HG03175 (cell line): ENCODE measurements at regions not wholly inside any gene's neighbourhood (a gene's known extent, or its start where the extent isn't known, plus 50 kb on each side); places are given as distances from the start of the nearest gene placed in this dataset.

Experiments
- ATAC-seq: cut with Tn5 transposase; IDR thresholded peaks from one replicate; pipeline ENCODE4 v1.9.1; 2021; ENCODE audit warnings: mild to moderate bottlenecking, moderate library complexity; ENCODE audit not compliant: unreplicated experiment

DNA sequence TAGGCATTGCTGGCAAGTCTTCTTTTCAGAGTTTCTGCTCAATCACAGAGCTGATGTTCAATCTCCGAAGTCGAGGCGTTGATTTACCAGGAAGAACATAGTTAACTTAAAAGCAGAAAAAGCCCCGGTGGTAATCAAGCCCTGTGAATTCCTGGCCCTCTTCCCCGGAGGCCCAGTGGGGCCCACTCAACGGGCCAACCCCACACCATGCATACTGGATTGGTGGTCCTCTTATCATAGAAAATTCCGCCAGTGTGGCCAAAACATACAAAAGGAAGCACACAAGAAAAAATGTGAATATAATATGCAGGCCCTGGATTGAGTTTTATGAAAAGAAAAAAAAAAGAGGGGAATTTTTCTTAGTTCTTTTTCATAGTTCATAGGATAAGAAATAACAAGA is 873.0 kb upstream of the NR2F2 start:
- ATAC-seq, result no peak

DNA sequence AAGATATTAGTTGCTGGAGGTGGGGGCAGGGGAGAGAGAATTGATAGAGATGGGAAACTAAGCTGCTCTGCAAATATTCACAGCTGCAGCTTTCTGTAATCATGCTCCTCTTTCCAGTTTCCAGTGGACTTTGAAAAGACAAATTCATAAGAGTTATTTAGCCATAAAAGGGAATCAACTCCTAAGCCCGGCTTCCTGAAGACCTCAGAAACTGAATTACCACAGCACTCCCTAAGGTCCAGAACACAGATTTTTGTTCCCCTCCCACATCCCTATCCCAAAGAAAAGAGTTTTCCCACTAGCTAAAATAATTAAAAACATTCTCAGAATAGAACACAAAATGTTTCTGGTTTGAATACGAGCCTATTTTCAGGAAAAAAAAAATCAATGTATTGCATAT is 871.8 kb upstream of the NR2F2 start:
- no peak for ATAC-seq

DNA sequence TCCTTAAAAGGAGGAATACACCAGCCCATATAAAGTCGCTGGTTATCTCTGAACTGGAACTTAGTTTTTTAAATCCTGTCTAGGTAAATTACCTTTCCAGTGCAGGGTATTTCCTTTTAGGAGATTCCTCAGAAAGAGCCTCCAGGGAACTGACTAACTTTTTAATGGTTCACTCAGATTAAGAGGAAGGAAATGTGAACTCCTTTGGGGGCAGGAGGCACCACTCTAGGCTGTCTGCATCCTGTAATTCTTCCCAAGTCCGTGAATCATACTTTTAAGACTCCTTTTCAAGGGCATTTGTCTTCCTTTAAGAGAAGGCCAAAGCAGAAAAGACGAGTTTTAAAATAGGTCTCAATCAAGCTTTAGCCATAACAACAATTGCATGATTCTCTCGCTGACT is 871.2 kb upstream of the NR2F2 start:
- ATAC-seq, result no peak

DNA sequence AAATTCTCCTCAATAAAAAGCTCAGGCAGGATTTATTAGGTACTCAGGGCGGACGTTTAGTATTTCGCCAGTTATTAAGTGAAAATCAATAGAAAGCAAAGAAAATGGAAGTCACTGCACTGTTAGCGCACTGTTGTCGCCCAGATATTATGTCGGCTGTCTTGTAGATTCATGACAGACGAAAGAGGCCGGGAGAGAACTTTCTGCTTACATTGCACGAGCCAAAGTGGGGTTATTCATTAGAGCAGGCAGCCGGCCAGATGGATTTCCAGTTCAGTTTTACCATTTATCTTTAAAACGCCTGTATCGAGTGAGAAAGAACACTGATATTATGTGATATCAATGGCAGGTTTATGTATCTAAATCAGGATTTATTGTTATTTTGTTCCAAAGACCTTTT is 866.0 kb upstream of the NR2F2 start:
- ATAC-seq, result no peak

DNA sequence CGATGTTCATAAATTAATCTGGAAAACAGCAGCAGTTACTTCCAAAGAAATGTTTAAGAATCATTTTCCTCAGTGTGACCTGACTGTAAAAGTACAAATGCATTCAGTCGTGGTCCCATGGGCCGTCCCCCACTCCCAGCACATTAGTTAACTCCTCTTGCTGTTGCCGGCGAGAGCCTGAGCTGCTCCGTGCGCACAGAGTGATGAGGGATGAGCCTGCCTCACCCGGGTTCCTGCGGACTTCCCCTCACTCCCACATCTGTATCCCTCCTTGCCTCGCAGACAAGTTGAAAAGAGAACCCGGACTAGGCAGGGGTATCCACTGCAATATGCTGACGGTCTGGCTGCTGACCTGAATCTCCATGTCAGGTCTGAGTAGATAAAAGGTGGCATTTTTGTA is 861.7 kb upstream of the NR2F2 start:
- no peak for ATAC-seq

DNA sequence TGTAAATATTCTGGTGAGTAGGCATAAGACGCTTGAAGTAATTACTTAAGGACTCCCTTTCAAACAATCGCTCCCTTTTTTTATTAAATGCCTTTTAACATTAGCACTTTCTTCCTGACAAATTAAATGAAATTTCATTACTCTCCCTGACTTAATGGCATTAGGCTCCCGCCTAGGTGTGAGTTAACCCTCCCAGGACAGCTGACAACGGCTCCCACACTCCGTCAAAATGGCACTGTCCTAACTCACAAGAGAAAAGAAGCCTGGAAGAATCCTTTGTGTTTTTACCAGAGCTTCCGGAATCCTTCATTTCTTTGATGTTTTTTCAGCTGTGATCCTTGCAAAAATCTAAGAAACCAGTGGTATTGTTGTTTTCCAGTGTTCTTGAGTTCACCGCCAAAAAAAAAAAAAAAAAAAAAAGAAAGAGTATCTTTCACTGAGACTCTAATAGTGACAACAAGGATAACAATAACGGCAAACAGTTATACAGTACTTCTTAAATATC is 861.0 kb upstream of the NR2F2 start:
- no peak for ATAC-seq

DNA sequence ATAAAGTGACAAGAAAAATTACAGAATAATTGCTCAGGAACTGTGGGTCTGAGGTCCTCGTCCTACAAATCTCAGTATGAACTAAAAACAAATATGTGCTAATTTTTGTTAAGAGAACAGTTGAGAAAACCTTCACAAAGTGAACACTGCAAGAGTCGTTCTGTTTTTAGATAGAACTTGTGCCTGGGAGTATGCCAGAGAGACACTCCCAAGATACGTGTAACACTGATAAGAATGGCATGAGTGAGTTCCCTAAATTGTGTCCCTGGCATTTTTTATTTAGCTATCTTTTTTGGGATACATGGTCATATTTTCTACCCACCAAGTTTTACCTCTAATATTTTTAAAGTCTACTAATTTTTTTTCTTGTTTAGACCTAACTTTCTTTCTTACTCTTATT is 860.0 kb upstream of the NR2F2 start:
- no peak for ATAC-seq

DNA sequence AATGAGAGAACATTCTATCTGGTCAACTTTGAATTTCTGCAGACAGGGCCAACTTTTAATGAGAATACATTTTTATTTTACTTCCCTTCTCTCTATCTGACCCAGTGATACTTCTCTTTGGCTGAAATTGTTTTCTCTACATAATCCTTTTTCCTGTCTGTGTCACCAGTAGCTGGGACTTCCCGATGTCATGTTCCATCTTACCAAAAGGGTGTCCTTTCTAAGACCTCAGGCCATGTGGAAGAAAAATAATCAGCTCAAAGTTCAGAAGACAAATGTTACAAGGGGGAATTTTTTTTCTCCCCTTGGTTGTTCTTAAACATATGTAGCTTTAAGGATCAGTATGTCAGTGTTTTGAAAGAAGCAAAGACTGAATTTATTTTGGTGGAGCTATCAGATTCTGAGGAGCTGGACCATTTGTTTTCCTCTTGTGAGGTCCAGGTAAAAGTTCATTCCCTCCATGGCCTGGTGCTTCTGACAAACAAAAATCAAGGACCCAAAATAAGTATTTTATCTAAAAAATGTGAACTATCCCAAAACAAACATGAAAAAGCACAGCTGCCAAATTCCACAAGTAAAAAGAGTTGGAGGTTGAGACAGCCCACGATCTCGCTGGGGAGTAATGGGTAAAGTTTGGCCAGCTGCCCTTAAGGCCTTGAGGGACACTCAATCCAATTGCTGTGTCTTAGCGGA is 859.4 kb upstream of the NR2F2 start:
- no peak for ATAC-seq

DNA sequence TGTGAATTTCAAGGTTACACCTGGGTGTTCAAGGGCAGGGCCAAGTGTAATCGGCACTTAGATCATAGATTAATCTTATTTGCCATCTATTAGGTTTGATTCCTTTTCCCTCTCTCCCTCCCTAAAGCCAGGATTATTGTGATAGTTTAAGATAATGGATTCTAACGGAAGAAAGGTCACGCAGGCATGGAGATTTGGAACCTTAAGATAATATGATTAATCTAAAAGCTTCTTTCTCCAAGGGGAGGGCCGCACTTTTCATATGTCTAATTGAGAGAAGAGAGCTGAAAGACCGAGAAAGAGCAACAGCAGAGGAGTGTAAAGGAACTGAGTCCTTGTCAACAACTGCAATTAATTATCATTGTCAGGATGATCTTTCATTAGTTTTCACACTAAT is 858.8 kb upstream of the NR2F2 start:
- no peak for ATAC-seq

DNA sequence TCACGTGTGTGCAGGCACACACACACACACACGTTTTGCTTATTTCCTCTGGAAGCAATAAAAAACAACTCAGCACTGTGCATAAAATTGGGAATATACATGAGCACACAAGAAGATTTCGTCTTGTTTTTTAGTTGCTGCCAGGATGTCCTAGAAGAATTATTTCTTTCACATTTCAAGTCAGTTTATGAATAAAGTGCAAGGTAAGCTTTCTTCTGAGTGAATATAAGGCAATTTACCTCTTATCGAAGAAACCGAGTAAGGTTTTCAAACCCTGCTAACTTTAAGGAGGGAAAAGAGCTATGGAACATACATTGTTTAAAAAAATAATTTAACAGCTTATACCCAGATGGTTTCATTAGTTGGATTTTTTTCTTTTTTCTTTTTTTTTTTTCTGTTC is 855.4 kb upstream of the NR2F2 start:
- ATAC-seq, result no peak

DNA sequence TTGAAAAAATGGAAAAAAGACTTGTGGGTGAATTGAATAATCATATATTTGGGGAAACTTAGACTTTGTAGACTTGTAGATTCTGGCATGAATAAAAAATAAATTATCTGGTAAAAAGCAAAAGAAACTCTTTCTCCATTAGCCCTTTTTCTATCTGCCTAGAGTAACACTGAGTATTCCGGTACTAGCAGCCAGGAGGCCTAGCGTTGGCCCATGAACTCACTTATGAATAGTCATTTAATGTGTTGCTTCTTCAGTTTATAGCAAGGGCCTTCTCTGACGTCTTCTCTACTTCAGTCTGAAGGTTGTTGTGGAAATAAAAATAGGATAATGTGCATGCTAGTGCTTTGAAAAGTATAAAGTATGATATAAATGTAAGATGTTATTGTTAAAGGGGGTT is 851.2 kb upstream of the NR2F2 start:
- no peak for ATAC-seq

DNA sequence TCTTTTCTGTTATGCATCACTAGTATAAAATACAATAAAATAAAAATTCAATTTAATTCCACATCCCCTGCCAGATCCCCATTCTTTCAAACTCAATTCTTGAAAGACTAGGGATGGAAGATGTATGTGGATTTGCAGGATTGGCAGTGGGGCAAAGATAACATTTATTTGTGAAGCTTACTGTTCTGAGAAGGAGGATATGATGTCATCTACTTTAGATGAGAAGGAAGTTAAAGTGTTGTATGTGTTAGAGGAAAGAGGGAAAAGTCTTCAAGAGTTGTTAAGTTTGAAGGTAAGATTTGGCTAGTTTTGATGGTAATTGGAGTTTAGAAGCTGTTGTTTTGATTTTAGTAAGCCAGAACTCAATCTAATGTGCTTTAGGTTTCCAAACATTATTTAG is 845.1 kb upstream of the NR2F2 start:
- ATAC-seq, result no peak

DNA sequence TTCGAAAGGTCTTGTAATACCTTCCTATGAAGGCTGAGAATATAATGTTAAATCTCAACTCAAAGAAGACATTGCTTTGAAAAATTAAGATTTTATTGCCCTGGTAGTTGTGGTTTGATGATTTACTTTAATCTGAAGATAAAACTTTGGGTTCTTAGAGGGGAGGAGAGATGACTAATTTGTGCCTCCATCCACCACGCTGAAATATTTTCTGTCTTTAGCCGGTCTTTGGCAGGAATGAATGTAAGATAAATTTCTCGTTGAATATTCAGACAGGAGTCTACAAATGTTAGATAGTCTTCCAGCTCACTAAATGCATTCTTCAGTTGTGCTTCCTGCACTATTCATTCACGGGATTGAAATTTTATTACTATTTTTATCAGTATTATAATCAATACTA is 844.3 kb upstream of the NR2F2 start:
- no peak for ATAC-seq

DNA sequence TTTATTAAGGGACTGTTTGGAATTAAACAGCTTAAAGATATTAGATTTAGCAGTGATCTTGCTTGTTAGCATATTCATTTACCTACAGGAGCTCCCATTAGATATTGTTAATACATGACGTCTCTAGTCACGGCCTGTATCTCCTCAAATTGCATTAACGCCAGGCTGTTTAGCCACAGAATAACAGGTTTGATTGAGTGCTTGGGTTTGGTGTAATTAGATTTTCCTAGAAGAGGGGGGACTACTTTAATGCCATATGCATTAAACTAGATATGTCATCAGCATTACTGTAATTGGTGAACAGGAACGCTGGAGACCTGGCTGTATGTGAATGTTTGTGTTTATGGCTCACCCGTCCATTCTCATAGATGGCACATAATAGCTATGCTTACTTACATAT is 841.4 kb upstream of the NR2F2 start:
- no peak for ATAC-seq

DNA sequence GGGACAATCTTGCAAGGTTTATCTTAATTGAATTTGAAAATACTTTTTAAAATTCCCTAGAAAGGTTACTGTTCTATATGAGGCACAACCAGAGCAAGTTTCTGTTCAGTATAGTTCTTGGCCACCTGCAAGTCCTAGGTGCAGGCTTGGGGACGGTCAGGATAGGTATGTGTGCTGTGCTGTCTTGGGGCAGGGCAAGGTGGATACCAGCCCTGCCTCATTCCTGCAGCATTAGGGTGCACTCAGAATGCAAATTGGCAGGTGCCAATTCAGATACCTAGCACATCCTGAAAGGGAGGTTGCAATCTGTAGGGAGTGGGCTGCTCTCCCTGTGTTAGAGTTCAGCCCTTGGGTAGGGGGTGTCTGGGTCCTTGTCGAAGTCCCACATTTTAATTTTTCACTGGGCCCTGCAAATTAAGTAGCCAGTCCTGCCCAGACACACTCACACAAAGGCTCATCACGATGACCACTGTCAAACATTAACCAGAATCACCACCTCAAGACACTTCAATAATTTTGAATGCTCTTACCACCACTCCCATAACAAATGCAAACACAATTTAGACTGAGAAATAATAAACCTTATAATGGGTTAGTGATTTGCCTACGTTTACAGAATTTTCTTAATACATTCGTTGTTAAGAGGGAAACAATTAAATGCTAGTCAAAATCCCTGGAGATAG is 838.0 kb upstream of the NR2F2 start:
- no peak for ATAC-seq

DNA sequence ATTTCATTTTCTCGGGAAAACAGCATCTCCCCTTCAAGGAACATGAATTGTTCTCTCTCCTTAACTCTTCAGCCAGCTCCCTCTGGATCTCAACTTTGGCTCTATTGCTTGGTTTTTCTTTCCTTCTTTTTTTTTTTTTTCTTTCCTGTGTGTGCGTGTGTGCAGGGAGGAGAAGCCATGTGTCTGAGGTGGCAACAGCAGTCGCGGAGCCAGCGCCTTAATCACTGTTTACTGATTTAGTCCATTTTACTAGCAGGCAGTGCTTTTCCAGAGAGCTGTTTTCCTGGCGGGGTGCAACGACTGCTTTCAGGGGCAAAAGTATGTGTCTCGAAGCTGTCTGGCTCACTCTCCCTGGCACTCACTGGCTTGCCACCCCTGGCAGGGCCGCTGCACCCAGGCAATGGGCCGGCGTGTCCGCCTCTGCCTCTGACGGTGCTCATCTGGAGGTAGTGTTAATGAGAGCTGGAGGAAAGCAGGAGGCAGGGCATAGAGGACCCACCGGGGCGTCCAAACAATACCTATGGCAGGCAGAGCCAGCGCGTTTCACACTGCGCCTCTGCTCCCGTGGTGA is 835.4 kb upstream of the NR2F2 start:
- no peak for ATAC-seq

DNA sequence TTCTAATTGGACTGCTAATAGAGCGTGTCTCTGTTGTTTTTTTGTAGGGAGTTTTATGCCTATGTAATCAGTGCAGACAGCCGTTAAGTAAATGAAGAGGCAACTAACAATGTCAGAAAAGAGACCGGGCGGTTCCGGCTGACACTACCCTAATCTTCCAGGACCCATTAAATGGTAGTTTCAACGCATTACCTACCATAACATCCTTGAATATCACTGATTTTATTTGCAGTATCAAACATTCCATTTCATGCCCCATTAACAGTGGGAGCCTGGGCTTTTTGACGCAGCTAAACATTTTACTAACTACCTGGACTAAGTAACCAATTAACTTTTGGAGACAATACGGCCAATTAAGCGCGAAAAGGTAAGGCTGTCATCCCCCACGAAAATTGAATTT is 832.9 kb upstream of the NR2F2 start:
- ATAC-seq, result no peak

DNA sequence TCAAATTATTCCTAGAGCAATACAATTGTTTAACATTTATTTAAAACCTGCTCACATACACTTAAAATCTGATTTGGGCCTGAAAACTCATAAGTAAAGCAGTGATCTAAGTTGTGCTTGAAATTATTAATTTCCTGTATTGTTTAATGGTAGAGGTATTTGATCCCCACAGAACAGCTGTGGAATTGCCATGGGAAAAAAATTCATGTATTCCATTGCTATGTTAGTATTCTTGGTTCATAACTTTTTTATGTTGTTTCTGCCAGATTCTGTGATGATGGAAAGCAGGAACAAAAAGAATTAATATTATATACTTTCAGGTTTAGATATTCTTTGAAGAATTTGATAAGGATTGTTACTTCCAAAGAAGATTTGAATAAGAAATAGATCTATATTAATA is 831.5 kb upstream of the NR2F2 start:
- ATAC-seq, result no peak

DNA sequence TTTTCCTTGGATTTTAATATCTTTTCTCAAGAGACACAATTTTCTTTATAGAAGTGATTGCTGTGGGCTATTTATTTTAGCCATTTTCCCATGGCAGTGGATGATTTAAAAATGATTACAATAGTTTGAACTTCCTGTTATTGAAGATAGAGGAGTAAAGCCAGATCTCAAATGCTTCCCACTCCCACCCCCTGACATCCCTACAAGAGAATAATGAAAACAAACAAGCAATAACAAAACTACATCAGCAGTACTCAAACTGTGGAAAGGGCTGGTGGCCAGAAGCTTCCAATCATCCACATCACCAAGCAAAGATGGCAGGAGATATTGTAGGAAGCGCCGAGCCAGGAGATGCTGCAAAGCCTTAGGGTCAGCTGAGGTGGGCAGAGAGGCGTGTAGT is 831.1 kb upstream of the NR2F2 start:
- ATAC-seq, result no peak

DNA sequence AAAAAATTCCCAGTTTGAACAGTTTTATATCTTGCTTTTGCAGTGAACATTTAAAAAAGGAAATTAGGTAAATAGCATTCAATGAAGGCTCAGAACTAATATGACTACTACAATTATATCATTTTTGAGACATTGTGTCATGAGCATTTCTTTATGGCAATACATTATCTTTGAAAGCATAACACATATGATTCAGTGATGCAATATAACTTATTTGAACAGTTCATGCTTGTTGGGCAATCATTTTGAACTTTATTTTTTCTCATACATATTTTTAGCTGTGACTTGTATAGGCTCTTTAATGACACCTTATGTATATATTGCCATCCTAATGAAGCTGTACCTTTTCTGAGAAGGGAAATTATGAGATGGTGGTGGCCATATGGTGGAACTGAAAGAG is 828.6 kb upstream of the NR2F2 start:
- ATAC-seq, result no peak

DNA sequence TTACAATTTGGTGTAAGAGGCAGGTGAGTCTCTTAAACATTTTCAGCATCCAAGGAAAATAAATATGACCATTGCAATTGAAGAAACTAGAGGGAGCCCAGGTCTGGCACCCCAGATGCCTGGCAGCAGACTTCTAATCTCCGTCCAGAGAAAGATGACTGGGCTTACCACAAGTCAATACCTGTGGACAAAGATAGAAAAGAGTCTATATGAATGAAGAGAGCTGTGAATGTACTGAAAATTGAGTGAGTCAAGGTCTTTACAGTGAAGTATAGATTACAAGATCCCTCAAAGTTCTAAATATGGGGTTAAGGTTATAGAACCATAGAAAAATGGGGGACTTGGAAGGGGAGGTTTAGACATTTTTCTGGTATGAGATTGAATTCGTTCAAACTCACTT is 827.4 kb upstream of the NR2F2 start:
- no peak for ATAC-seq

DNA sequence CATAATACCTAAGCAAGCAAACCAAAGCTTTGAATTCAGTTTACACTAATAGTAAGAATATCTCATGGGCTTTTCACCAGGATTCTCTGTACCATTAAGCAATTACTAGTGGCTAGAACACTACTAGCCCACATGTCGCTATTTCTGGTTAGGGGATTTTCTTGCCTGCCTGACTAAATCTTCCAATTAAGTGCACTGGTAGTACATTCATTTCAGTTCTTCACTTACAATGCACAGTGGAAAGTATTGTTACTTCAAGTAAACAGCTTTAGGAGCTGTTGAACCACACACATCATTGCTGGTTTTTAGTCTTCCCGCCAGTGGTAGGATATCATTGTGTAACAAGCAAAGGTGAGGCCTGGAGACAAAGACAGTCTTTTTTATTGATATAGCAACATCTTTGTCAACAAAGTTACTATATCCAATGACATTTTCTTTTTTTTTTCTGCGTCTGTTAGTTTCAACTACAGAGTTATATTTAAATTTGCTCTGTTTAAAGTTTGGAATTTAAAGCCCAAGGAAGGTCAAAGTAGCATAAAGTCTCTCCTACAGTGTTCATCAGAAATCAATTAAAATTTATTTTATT is 826.8 kb upstream of the NR2F2 start:
- ATAC-seq, result no peak
